ENCODE measurements at regions not wholly inside any gene's neighbourhood (a gene's known extent, or its start where the extent isn't known, plus 50 kb on each side); places are given as distances from the start of the nearest gene placed in this dataset.

DNA sequence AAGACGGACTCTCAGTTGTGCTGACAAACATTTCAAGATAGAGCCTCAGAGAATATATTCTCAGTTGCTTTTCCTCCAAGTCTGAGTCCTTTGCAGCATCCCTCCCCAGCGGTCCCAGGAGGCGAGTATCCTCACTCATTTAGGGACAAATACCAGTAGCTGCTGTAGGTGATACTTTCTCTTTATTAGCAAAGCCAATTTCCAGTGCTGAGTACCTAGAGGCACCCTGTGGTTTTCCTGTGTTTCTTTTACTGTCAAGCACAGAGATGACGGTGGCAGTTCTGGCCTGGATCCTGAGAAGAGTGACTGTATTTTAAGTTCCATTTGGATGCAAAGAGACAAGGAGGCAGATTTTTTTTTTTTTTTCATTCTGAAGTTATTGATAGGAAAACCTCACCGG is 1058.4 kb downstream of the SORCS3 start:
- H3K27ac ChIP-seq, result no peak overlapping the region
- H3K4me3 ChIP-seq, result no peak overlapping the region
- no peaks in the 10 kb centered on the region for H3K27me3 ChIP-seq
- no peak for TF ChIP-seq EP300 (IDR thresholded peaks at IDR 0.05)
- no peak for TF ChIP-seq CTCF (IDR thresholded peaks at IDR 0.05)
- no peak for TF ChIP-seq POLR2A (IDR thresholded peaks at IDR 0.05)
- TF ChIP-seq POLR2AphosphoS5 (IDR thresholded peaks at IDR 0.05), result no peak
- no peaks in the 10 kb centered on the region for H3K4me1 ChIP-seq
- no peaks in the 10 kb centered on the region for H3K36me3 ChIP-seq
- no peaks in the 10 kb centered on the region for H3K9me3 ChIP-seq
- no peak for DNase-seq (ENCODE audit: low spot score in 2 of 2)
- 73% methylated on average over 5 of the region's 5 CpGs for WGBS

GRCh38 chr10:105698592-105698991 is 1057.5 kb downstream of the SORCS3 start:
- 54% methylated on average over 2 of the region's 2 CpGs for WGBS
- Histone ChIP-seq H3K27ac (no peak overlapping the region), H3K36me3 (no peaks in the 10 kb centered on the region), H3K4me3 (no peak overlapping the region), H3K9me3 (no peaks in the 10 kb centered on the region), H3K27me3 (no peaks in the 10 kb centered on the region), H3K4me1 (no peaks in the 10 kb centered on the region)
- TF ChIP-seq POLR2A (IDR thresholded peaks at IDR 0.05) (no peak), POLR2AphosphoS5 (IDR thresholded peaks at IDR 0.05) (no peak), CTCF (IDR thresholded peaks at IDR 0.05) (no peak), EP300 (IDR thresholded peaks at IDR 0.05) (no peak)
- DNase-seq (ENCODE audit: low spot score in 2 of 2), result no peak

DNA sequence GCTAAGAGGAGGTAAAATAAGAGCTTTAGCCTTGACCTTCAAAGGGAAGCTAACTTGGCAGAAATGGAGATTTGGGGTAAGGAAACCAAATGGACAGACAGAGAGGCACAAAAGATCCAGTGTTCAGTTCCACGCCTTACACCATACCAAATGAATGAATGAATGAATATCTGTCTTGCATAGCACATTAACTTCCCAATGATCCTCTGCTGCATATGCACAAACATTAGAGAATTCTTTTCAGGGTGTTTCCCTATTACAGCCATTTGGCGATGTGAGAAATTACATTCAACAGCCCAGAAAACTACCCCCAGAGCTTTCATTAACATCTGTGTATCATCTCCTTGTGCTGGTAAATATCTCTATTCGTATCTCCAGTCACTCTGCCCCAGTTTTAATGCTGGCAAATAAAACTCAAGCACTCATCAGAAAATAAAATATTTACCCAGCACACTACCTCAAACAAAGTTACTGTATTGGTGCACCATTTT is 1056.2 kb downstream of the SORCS3 start:
- TF ChIP-seq POLR2AphosphoS5 (IDR thresholded peaks at IDR 0.05) (no peak), POLR2A (IDR thresholded peaks at IDR 0.05) (no peak), EP300 (IDR thresholded peaks at IDR 0.05) (no peak), CTCF (IDR thresholded peaks at IDR 0.05) (no peak)
- no peaks in the 10 kb centered on the region for H3K9me3 ChIP-seq
- H3K27me3 ChIP-seq, result no peaks in the 10 kb centered on the region
- no peak overlapping the region for H3K27ac ChIP-seq
- no peak overlapping the region for H3K4me3 ChIP-seq
- no peaks in the 10 kb centered on the region for H3K4me1 ChIP-seq
- 53% methylated on average over 3 of the region's 3 CpGs for WGBS
- no peak for DNase-seq (ENCODE audit: low spot score in 2 of 2)
- H3K36me3 ChIP-seq, result no peaks in the 10 kb centered on the region

- no peak overlapping the region for H3K27ac ChIP-seq
- H3K9me3 ChIP-seq, result no peaks in the 10 kb centered on the region
- TF ChIP-seq POLR2A (IDR thresholded peaks at IDR 0.05), result no peak
- TF ChIP-seq POLR2AphosphoS5 (IDR thresholded peaks at IDR 0.05), result no peak
- no peak for TF ChIP-seq CTCF (IDR thresholded peaks at IDR 0.05)
- no peak for TF ChIP-seq EP300 (IDR thresholded peaks at IDR 0.05)
- no peak overlapping the region for H3K4me3 ChIP-seq
- H3K4me1 ChIP-seq, result no peaks in the 10 kb centered on the region
- WGBS, result 53% methylated on average over 1 of the region's 1 CpG
- no peaks in the 10 kb centered on the region for H3K36me3 ChIP-seq
- no peaks in the 10 kb centered on the region for H3K27me3 ChIP-seq
- DNase-seq (ENCODE audit: low spot score in 2 of 2), result no peak
Measured at GRCh38 chr10:105691811-105692210, 1050.7 kb downstream of the SORCS3 start.

- TF ChIP-seq POLR2AphosphoS5 (IDR thresholded peaks at IDR 0.05), result no peak
- TF ChIP-seq CTCF (IDR thresholded peaks at IDR 0.05), result no peak
- TF ChIP-seq POLR2A (IDR thresholded peaks at IDR 0.05), result no peak
- no peak for TF ChIP-seq EP300 (IDR thresholded peaks at IDR 0.05)
- Histone ChIP-seq H3K27me3 (no peaks in the 10 kb centered on the region), H3K27ac (no peak overlapping the region), H3K4me1 (no peaks in the 10 kb centered on the region), H3K4me3 (no peak overlapping the region), H3K9me3 (peaks cover 7% of the 10 kb centered on the region), H3K36me3 (no peaks in the 10 kb centered on the region)
- 78% methylated on average over 3 of the region's 3 CpGs for WGBS
- DNase-seq (ENCODE audit: low spot score in 2 of 2), result no peak
Measured at GRCh38 chr10:105682911-105683310, 1041.8 kb downstream of the SORCS3 start.

All from suprapubic skin (tissue), 4 donors.